HUDEP-2 (cell line): ENCODE measurements at regions not wholly inside any gene's neighbourhood (a gene's known extent, or its start where the extent isn't known, plus 50 kb on each side); places are given as distances from the start of the nearest gene placed in this dataset.
"Not testable (repeated sequence)": the region's sequence is repeated elsewhere in the genome, so short reads cannot be mapped to it uniquely, and the experiment has no call there.

Experiments
- DNase-seq, 76 experiments: peaks; one replicate each; lab custom pipeline; 2025; ENCODE audit not compliant: unreplicated experiment in 76 of 76; lab: John Stamatoyannopoulos, UW

- no peak for DNase-seq
Observed at GRCh38 chr1:88296227-88296626, 387.8 kb upstream of the PKN2 start.

- DNase-seq: no peak
Observed at GRCh38 chr1:88296642-88297041, 387.4 kb upstream of the PKN2 start.

- DNase-seq: no peak
Observed at GRCh38 chr1:88298506-88298905, 385.6 kb upstream of the PKN2 start.

GRCh38 chr1:88300752-88301263 is 383.3 kb upstream of the PKN2 start:
- DNase-seq: no peak

- DNase-seq: no peak
Observed at GRCh38 chr1:88302843-88303486, 381.1 kb upstream of the PKN2 start.

- no peak for DNase-seq
Observed at GRCh38 chr1:88311265-88311664, 372.8 kb upstream of the PKN2 start.

- DNase-seq: no peak
Observed at GRCh38 chr1:88311907-88312306, 372.2 kb upstream of the PKN2 start.

GRCh38 chr1:88317396-88317795 is 366.7 kb upstream of the PKN2 start:
- no peak for DNase-seq

- DNase-seq: no peak
Observed at GRCh38 chr1:88318740-88319139, 365.3 kb upstream of the PKN2 start.

- DNase-seq: no peak
Observed at GRCh38 chr1:88320291-88320690, 363.8 kb upstream of the PKN2 start.

GRCh38 chr1:88321706-88322105 is 362.4 kb upstream of the PKN2 start:
- DNase-seq: no peak

- DNase-seq: no peak
Observed at GRCh38 chr1:88324899-88325298, 359.2 kb upstream of the PKN2 start.

GRCh38 chr1:88327391-88328267 is 356.4 kb upstream of the PKN2 start:
- DNase-seq: no peak

- no peak for DNase-seq
Observed at GRCh38 chr1:88330201-88330600, 353.9 kb upstream of the PKN2 start.

GRCh38 chr1:88333086-88333695 is 350.9 kb upstream of the PKN2 start:
- no peak for DNase-seq

- DNase-seq: no peak
Observed at GRCh38 chr1:88341447-88341846, 342.6 kb upstream of the PKN2 start.

GRCh38 chr1:88342081-88342480 is 342.0 kb upstream of the PKN2 start:
- DNase-seq: not testable (repeated sequence)

GRCh38 chr1:88350648-88351047 is 333.4 kb upstream of the PKN2 start:
- DNase-seq: no peak

- no peak for DNase-seq
Observed at GRCh38 chr1:88351960-88352359, 332.1 kb upstream of the PKN2 start.

- no peak for DNase-seq
Observed at GRCh38 chr1:88354256-88354655, 329.8 kb upstream of the PKN2 start.

GRCh38 chr1:88357729-88358128 is 326.3 kb upstream of the PKN2 start:
- DNase-seq: no peak
